GM19395 (cell line): ENCODE measurements at regions not wholly inside any gene's neighbourhood (a gene's known extent, or its start where the extent isn't known, plus 50 kb on each side); places are given as distances from the start of the nearest gene placed in this dataset.

ENCODE experiments used
- ATAC-seq: cut with Tn5 transposase; IDR thresholded peaks from one replicate; pipeline ENCODE4 v1.9.1; 2021; ENCODE audit warnings: mild to moderate bottlenecking, moderate library complexity; ENCODE audit not compliant: unreplicated experiment

DNA sequence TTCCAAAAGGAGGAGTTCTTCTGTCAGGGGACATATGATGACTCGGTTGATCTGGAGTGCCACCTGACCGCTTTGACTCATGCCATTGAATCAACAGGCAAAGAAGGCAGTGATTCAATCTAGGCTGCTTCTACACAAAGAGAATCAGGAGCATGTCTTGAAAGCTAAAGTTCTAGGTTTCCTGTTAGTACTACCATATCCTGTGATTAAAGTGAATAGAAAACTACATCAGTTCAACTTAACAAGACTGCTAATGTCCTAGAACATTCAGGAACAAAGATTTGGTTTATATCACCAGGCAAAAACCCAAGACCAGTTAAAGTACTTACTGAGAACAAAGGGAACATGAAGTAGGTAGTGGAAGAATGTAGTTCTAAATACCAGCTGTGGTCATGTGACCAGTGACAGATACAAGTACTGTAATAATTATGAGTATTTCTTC lies 216.8 kb upstream of the SGK1 start:
- no peak for ATAC-seq

DNA sequence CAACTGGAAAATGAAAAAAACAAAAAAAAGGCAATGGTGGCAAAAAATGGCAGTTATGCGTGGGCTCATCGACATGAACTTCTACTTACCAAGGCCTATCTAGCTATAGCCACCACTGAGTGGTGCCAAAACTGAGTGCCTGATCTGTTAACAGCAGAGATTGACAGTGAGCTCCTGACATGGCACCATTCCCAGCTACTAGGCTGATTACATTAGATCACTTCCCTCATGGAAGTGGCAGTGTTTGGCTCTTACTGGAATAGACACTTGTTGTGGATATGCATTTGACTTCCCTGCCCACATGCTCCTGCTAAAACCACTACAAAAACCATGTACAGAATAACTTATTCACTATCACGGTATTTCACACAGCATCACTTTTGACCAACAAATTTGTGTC lies 216.1 kb upstream of the SGK1 start:
- ATAC-seq: no peak

DNA sequence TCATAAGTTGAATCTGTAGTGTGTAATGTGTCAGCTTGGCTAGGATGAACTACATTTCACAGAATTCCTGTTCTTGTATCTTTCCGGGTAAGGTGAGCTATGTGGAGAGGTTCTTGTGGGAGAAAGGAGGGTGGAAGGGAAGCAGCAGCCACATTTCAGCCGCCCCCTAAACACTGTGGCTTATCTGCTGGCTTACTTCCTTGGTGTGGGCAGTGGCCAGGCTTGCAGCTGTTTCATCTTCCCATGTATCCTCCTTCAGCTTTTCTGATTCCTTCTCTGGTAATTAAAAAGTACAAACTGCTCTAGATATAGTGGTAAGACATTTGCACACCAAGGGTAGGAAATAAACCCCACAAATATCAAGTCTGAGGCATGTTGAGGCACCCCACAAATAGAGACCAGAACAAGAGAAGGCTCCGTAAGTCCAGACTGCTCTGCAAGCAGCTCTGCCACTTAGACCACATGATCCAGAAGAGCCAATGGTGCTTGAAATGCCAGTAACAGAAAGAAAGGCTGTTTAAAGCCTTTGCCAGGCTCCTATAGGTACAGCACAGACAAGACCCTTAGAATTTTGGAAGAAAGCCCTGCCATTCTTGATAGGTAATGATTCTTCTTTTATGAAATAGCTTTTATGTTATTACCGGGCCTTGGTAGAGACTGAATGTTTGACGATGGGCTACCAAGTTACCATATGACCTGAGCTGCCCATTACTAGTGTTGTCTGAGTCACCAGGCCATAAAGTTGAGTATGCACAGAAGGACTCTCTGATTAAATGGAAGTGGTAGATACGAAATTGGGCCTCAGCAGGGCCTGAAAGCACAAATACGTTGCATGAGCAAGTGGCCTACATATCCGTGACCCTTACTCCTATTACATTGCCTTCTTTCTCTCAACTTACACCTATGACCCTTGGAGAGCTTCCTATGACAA lies 215.0 kb upstream of the SGK1 start:
- no peak for ATAC-seq

DNA sequence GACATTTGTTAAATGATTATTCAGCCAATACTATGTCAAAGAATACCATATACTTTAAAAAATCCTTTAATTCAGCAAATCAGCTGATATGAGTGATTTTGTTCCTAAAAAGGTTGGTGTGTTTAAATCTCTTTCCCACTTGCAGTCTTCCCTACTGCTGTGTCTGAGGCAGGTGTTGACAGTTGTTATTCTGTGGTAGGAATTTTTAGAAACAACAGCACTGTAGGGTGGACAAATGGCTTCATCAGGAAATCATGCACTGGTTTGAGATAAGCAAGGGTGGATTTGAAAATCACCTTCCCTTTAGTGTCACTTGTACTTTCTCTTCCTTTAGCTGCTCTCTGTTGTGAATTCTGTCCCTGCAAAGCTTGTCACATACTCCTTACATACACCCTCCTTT lies 213.7 kb upstream of the SGK1 start:
- no peak for ATAC-seq

DNA sequence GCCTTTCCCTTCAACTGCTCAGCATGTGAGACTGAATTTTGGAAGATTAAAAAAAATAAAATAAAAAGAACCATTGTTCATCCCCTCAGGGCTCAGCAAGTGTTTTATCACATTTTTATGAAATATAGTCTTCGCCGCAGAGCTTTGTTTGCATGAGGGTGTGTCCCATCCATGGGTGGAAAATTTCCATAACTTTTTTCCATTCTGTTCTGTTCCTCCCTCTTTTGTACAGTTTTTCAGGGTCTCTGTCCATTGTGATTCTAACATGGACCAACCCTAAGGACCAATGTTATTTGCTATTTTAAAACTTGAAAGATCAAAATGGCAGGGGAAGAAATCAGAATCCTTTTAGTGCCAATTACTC lies 213.3 kb upstream of the SGK1 start:
- ATAC-seq: no peak

DNA sequence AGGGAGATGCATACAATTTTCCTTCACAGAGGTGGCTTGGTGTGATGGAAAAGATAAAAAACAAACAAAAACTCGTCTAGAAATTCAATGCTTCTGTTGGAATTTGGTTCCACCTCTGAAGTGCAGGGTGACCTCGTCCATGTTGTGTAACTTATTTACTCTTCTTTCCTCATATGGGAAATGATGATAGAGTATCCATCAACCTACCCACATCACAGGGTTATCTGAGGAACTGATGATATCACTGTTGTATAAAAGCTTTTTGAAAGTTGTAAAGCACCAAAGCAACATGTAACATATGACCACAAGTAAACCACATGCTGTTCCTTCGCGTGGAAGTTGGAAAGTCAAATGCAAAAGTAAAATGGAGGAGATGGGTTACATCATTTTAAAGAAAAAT lies 212.0 kb upstream of the SGK1 start:
- ATAC-seq: no peak

DNA sequence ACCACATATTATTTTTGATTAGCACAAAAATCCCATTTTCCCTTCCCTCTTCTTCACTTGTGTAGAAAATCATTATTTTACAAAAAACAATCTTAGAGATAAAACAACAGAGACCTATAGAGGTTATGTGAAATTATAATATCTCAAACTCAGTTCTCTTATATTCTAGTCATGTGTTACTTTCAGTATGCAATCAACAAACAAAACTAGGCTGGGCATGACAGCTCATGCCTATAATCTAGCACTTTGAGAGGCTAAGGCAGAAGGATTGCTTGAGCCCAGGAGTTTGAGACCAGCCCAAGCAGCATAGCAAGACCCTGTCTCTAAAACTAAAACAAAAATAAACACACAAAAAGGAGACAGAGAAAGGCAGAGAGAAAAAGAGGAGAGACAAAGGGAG lies 211.4 kb upstream of the SGK1 start:
- no peak for ATAC-seq

DNA sequence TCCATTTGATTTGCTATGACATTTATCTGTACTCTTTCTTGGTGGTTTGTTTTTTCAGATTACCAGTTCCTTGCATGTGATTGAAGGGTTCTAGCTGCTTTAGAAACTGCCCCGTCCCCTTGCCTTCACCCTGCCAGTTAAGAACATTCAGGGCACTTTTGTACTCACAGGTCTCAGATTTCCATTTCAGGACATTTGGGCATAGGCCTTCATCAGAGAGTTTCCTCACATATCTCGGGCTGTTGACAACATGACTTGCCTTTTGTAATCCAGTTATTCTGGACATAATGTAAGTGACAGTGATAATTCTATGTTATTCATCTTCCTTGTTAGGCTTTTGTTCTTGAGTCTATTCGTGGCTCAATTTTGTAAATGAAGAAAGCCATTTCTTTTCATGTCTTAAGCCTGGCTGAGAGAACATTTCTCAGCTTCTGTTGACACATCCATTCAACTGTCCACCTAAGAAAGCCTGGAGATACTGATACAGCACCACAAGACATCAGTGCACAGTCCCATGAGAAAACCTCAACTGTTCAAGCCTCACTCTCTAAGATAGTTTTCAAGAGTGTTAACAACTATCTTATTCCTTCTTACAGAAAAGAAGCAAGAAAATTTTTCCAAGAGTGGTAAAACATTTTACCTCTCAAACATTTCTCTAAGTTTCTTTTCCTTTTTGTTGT lies 209.3 kb upstream of the SGK1 start:
- ATAC-seq: no peak

DNA sequence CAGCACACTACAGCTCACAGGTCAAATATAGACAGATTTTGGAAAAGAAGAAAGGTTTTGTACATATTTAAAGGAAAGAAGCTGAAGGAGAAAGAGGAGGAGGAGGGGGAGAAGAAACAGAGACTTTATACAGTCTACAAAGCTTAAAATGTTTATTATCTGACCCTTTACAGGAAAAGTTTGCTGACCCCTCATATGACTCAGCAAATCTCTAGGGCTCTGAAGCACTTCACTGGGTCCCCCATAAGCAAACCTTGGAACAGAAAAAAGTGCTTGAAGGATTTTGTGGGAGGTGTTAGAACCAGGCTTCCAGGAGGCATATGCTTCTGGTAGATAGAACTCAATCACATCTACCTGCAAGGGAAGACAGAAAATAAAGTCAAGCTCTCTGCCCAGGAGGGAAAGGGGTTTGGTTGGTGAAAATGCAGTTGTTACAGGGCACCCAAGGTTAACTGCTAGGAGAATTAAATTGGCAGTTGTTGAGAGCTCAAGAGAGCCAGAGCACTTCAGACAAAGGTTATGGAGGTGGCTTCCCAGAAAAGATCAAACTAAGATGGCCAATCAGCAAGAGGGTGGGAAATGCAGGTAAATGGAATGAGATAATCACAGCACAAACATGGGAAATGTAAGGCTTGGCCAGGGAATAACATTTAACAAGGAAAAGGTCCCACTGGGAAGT lies 207.4 kb upstream of the SGK1 start:
- ATAC-seq: no peak

DNA sequence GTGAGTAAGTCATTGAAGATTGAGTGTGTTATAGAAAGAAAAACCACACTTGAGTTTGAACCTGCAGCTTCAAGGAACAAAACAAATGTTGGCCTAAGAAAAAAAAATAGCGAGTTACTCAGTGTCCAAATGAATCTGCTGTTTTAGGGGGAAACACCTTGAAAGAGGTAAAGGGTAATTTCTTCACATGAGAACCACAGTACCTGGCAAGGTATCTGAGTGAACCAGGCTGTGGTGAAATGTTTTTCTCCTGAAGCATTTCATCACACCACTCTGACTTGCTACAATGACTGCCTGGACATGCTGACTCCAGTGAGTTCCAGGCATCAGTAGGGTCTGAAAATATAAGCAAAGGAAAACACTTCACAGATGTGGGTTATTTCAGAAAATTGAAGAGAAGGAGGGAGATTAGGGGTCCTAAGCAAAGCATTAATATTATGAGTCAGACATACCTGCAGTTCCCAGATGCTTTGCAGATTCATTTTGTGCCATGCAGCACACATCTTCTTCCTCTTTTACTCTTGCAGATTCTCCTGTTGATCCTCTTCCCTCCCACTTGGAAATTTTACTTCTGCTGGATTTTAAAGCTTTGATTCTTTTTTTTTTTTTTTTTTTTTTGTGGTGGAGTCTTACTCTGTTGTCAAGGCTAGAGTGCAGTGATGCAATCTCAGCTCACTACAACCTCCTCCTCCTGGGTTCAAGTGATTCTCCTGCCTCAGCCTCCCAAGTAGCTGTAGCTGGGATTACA lies 206.2 kb upstream of the SGK1 start:
- no peak for ATAC-seq

DNA sequence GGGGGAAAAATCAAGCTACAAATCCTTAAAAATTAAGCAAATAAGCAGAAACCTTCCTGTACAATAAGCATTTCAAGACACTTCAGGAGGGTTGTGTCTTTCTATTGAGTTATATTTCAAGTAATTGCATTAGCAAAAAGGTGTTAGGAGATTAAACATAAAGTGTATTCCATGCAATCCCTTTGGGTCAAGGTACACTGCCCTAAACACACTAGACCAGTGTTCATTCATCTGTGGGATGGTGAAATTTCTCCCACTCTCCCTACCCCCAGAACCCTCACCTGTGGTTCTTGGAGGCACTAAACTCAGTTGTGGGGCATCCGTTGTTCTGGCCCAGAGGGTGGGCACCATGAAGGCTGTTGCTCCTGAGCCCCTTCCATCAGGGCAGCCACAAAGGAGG lies 205.1 kb upstream of the SGK1 start:
- ATAC-seq: no peak

DNA sequence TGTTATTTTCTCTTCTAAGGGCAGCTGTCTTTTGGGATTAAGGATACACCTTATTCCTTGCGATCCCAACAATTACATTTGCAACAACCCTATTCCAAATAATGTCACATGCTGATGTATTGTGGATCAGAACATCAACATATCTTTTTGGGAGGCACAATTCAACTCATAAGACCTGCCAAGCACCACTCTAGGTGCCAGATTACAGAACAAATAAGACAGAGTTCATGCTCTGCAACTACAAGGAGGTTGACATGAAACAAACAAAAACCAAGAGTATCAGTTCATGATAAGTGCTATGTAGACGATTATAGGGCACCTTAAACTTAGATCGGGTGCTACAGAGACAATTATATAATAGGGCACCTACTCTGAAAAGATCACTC lies 203.2 kb upstream of the SGK1 start:
- ATAC-seq: no peak

DNA sequence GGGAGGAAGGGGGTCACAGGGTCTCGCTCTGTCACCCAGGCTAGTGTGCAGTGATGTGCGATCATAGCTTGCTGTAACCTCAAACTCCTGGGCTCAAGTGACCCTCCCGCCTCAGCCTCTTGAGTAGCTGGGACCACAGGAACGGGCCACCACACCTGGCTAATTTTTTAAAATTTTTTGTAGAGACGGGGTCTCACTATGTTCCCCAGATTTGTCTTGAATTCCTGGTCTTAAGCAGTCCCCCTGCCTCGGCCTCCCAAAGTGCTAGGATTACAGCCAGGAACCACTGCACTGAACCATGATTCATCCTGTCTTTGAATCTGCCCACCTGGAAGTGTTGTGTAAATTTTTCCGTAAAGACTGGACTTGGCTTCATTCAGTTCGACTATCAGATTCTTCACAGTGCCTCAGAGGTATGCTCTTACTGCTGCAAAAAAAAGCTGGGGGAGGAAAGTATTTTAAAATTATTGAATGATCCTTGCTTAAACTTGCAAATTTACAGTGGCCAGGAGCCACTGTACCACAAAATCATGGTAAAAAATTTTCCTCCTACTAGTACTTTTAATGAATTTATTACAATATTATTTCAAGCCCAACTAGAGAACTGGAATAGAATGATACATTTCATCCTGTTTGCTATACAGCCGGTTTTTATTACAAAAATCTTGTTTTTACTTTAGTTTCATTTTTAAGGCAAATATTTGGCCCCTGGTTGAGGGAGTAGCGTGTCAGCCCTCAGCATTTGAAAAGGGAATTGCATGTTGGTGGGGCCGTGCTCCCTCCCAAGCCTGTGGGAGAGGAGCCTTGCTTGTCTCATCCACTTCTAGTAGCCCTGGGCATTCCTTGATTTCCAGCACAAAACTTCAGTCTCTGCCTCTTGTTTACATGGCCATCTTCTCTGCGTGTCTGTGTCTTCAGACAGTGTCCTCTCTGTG lies 202.5 kb upstream of the SGK1 start:
- ATAC-seq: no peak

DNA sequence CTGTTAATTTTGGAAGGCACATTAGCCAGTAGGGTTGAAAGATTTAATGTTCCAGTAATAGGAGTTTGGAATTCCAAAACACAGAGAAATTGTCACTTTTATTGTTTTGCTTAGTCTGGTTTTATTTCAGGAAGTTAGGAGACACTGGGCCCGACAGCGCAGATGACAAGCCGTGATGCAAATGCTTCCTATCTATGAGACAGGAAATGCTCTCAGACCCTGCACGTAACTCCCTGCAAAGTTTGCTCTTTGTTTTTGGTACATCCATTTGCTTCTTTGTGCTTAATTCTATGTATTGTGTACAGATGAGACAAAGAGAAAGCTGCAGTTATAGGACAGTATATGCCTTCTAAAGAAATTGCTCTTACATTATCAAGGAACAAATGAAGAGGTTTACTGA lies 201.6 kb upstream of the SGK1 start:
- peak; percentile 76 for ATAC-seq

DNA sequence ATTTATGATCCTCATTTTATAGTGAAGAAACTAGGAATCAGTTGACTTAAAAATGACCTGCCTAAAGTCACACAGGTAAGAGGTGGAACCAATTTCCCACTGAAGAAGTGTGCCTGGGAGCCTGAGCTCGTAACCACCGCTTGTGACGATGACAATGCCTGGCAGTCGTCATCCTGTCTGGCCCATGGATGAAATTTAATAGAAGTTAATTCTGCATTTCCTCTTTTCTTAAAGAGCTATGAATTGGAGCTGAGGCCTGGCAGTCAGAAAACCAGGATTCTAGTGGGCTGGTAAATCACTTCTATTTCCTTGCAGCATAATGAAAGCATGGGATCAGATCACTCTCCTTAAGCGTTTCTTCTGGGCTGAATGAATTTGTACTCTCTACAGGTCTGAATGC lies 200.0 kb upstream of the SGK1 start:
- ATAC-seq: no peak

DNA sequence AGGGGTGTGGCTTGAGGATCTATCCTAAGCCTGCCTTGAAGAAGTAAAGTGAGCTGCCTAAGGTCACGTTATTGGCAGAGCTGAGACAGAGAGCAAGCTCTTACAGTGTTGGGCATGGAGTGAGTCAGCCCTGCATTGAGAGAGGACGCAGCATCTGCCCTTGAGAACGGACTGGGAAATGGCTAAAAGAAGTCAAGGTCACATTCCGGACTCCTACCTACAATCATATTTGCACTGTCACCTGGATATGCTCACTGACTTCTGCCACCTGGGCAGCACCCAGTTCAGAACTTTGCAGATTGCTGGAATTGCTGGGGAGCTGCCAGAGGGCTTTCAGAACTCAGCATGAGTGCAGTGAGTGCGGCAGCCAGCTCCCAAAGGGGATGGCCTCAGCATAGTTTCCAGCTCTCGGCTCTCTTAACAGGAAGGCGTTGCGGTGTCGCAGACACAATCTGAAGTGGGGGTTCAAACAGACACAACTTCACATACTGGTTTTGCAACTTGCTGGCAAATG lies 199.3 kb upstream of the SGK1 start:
- no peak for ATAC-seq

DNA sequence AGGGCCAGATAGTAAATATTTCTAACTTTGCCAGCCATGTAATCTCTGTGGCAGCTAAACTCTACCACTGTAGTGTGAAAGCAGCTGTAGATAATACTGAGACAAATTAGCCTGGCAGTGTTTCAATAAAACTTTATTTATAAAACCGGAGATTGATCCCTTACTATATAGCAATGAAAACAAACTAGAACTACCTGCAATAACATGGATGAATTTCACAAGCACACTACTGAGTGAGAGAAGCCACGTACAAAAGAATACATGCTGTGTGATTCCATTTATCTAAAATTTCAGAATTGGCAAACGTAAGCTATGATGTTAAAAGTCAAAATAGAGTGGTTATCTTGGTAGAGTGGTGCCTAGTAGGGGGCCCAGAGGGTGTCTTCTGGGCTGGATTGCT lies 198.7 kb upstream of the SGK1 start:
- no peak for ATAC-seq

DNA sequence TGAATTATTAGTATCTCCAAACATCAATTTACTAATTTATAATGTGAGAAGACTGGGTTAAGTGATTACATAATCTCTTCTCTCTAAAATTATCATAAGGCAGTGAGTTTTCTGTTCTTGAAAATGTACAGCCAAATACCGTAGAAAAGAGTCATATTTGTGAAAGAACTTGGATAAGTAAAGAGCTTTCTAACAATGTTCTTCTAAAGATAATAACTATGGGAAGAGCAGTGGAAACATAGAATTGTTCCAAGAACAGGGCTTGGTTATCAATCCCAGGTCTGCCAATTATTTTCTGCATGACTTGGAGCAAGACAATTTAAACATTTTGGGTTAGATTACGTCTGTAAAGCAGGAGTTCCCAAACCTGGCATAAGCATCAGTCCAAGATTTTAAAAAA lies 198.1 kb upstream of the SGK1 start:
- no peak for ATAC-seq

DNA sequence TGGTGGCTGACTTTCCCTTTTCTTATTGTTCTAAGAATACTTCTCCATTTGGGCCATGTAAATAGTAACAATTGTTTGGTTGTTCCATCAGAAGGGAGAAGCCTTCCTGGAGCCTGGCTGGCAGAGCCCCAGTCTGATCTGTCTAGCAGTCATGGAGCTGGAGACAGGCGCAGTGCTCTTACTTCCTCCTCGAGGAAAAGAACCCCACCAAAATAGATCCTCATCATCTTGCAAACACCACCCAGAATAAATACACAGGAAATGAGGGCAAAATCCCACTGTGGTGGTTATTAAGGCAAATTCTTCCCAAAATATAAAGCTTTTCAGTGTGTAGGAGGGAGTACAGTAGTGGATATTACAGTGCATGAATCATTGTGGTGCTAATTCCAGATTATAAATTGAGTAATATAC lies 195.1 kb upstream of the SGK1 start:
- ATAC-seq: no peak
